HG03103 (cell line): ENCODE measurements at regions not wholly inside any gene's neighbourhood (a gene's known extent, or its start where the extent isn't known, plus 50 kb on each side); places are given as distances from the start of the nearest gene placed in this dataset.

ENCODE experiments used
- ATAC-seq: cut with Tn5 transposase; IDR thresholded peaks from one replicate; pipeline ENCODE4 v1.9.1; 2021; ENCODE audit warnings: low read depth; ENCODE audit not compliant: unreplicated experiment

DNA sequence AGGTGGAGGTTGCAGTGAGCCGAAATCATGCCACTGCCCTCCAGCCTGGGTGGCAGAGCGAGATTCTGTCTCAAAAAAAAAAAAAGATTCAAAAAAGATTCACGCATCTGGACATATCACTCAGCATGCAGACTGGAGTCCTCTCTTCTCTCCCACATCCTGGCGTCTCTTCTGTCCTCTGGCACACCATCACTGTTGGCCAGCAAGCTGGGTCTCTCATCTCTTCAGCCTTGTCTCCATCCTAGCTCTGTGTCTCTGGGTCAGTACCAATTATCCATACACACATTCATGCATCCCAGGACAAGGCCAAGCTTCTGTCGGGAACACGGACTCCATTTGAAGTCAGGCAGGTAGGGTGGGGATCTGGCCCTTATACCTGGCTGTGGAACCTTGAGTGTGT, 105.5 kb upstream of the MAP1LC3B2 start:
- no peak for ATAC-seq

DNA sequence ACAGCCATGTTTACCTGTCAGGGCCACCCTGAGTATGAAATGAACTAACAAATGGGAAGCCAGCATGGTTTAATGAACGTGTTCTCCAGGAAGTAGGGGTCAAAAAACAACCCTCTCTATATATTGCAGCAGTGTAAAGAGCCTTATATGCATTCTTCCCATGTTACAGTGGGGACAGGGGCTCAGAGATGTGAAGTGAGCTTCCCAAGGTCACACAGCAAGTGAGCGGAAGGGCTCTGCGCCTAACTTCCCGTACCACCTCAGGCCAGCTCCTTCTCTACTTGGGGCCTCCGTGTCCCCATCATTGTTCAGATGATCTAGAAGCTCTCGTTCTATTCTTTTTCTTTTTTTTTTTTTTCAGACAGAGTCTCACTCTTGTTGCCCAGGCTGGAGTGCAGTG, 105.1 kb upstream of the MAP1LC3B2 start:
- no peak for ATAC-seq

DNA sequence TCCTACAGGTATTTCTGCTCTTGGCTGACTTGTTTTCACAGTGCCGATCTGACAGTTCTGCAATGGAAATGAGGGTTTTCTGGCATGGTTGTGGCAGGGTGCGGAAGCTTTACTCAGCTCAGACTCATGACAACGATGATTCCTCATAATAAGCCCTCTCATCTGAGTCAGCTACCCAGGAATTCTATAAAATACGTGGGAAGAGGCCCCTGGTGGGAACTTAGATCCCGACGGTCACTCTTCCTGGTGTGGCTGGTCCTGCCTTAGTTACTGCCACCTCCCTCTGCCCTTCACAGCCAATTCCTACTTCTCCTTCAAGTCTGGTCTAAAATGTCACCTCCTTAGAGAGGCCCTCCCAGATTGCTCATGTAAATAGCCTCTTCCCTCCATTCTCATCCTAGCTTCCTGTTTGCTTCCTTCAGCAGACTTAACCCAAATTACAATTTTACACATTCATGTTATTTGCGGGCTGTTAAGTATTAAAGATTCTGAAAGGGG, 104.2 kb upstream of the MAP1LC3B2 start:
- no peak for ATAC-seq

DNA sequence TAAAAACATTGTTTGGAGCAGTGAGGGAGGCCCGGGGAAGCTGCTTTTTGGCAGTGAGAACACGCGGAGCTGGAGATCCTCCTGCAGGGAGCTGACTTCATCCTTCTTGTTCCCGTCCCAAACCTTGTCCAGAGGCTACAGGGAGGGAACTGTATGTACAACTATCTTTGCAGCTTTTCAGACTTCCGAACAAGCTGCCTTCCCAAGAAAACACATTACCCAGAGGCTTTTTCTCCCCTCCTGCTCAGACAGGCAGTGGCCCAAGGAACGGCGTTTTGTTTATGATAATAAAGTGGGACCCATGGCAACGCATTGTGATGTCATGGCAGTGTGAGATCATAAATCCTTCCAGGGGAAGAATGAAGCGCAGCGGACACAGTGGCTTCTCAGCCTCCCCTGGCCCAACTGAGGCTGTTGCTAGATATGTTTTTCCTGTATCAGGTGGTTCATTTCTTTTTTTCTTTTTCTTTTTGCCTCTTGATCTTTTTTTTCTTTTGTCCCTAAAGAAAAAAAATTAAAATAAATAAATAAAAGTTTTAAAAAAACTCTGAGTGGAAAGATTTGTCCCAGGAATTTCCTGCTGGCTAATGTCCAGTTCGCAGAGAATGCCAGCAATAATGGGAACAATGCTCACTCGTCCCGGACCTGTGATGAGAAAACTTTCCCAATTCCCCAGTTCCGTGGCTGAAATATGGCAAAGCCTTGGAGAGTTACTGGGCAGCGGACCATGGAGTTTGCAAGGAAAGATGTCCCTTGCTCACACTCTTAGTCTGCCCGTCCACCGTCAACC, 103.4 kb upstream of the MAP1LC3B2 start:
- no peak for ATAC-seq

- ATAC-seq, result no peak
These were observed 102.7 kb upstream of the MAP1LC3B2 start for GRCh38 chr12:116456330-116457082.

DNA sequence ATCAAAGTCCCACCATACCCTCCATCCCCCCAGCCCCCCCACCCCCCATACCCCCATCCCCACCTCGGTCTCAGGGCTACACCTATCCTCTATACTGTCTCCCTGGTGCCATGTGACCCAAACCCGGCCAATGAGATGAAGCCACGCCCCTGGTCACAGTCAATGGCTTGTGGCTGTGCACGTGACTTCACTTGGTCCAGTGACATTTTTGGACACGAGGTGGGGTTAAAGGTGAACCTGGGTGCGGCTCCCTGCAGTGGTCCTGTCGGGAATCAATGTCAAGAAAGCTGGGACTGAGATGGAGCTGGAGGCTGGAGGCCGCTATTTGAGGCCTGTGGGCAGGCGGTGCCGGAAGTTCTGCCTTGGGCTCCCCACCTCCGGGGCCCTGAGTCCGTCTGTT, 100.7 kb upstream of the MAP1LC3B2 start:
- no peak for ATAC-seq

DNA sequence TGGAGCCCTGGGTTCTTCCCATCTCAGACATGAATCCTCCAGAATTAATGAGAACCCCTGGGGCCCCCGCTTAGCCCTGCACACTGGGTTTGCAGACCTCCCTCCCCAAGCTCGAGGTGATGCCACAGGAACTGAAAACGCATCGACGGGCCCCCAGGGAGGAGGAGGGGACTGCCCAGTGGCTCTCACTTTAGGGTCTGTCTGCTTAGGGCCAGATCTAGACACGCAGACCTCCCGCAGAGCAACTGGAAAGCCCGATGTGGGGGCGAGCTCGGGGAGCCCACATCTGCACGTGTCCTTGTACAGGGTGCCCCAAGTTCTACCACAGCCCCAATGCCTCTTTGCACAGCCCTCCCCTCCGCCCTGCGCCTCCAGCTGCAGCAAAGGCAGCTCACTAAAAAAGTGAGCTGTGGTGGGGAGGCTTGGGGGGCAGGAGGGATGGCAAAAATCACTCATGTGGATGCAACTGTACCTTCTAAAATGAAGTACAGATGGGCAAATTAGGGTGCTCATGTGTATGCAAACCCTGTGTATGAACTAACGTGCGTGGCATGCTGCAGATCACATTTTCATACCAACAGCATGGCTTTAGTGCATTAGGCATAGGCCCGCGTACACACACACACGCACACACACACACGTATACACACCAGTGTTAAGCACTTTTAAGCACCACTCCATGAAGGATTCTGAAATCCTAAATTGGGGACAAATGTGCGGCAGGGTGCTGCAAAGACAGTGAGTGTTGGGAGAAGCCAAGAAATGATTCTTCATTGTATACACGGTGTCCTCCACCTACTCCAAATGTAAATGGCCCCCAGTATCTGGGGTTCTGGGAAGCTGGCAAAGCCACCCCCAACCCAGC, 99.9 kb upstream of the MAP1LC3B2 start:
- no peak for ATAC-seq

GRCh38 chr12:116459916-116460663, 99.1 kb upstream of the MAP1LC3B2 start:
- no peak for ATAC-seq

DNA sequence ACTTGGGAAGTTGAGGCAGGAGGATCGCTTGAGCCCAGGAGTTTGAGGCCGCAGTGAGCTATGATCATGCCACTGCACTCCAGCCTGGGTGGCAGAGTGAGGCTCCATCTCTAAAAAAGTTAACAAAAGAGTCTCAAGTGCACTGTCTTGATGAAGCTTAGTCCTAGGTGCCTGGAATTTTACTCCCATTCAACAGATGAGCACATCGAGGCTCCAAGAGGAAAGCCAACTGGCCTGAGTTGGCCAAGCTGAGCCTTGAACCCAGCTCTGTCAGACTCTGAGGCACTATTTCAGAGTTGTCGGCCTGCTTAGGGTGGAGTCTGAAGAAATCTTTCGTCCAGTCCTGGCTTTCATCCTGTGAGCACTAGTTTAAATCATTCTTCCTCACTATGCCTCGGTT, 98.1 kb upstream of the MAP1LC3B2 start:
- ATAC-seq, result no peak

GRCh38 chr12:116463366-116463765, 95.8 kb upstream of the MAP1LC3B2 start:
- no peak for ATAC-seq

- ATAC-seq, result no peak
These were observed 93.8 kb upstream of the MAP1LC3B2 start for GRCh38 chr12:116465407-116465806.

- ATAC-seq, result no peak
These were observed 93.3 kb upstream of the MAP1LC3B2 start for GRCh38 chr12:116465856-116466255.

- no peak for ATAC-seq
These were observed 92.6 kb upstream of the MAP1LC3B2 start for GRCh38 chr12:116466536-116466935.

- no peak for ATAC-seq
These were observed 89.8 kb upstream of the MAP1LC3B2 start for GRCh38 chr12:116469344-116469743.

DNA sequence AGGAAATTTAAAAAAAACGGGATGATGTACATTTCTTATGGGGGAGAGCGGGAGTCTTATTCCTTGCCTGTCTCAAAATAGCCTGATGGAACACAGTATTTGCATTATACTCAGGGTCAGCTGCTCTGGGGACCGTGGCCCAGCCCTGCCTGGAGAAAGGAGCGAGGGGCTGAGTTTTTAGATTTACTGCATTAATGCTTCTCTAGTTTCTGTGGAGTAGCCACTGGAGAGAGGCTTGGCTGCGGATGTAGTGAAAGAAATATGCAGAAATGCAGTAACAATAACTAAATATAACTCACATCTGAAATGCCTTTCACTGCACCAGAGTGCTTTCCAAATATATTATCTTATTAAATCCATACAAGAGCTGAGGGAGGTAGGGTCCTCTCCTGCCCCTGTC, 87.6 kb upstream of the MAP1LC3B2 start:
- ATAC-seq, result no peak

DNA sequence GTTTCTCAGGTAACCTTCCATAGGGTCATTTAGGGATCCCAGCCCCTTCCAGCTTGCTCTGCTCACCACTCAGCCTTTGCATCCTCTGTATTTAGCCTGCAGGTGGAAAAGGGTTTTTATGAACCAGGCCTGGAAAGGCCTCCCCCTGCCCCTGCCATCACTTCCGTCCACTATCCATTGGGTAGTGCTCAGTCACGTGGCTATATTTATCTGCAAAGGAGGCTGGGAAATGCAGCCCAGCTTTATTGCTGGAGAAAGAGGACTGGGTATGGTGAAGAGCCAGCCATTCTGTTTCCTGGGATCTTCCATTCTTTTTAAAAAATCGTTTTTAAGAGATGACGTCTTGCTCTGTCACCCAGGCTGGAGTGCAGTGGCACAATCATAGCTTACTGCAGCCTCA, 87.0 kb upstream of the MAP1LC3B2 start:
- ATAC-seq, result no peak

GRCh38 chr12:116473416-116473815, 85.8 kb upstream of the MAP1LC3B2 start:
- ATAC-seq, result no peak

DNA sequence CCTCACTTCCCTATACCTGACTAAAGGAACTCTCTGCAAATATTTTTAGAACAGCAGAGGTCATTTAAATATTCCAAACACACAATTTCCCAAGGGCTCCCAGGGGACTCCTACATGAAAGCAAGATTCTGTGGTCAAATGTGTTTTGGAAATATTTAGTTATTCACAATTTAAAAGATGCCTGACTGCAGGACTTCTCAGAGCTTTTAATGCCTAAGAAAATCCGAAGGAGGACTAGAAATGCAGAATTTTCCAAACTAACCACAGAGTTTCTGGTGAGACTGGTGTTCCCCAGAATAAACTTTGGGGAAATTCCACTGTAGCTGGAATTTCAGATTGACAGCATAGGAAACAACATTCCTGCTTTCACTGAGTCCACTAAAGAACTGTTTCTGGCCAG, 84.8 kb upstream of the MAP1LC3B2 start:
- ATAC-seq, result no peak

GRCh38 chr12:116474899-116475298, 84.3 kb upstream of the MAP1LC3B2 start:
- no peak for ATAC-seq

- no peak for ATAC-seq
These were observed 82.9 kb upstream of the MAP1LC3B2 start for GRCh38 chr12:116476227-116476822.
